A673 (cell line): ENCODE measurements at regions not wholly inside any gene's neighbourhood (a gene's known extent, or its start where the extent isn't known, plus 50 kb on each side); places are given as distances from the start of the nearest gene placed in this dataset.

Source experiments
- EZH2 ChIP-seq: fragments of 200-600 bp; sonication (generic); IDR thresholded peaks from 2 replicates; pipeline ENCODE4 v1.6.1; 2017; ENCODE audit warnings: borderline replicate concordance, low read depth, mild to moderate bottlenecking, mixed read lengths, antibody characterized with exemption, low read length; ENCODE audit not compliant: poor library complexity, severe bottlenecking
- TF ChIP-seq, protein P1 (sequence below): fragments of 300-800, 200-600 bp; sonication (generic); conservative IDR thresholded peaks from 2 replicates; pipeline ENCODE4 v1.5.1; 2017; ENCODE audit warnings: low read depth, mild to moderate bottlenecking, antibody characterized with exemption, low read length, moderate library complexity, mixed read lengths

DNA sequence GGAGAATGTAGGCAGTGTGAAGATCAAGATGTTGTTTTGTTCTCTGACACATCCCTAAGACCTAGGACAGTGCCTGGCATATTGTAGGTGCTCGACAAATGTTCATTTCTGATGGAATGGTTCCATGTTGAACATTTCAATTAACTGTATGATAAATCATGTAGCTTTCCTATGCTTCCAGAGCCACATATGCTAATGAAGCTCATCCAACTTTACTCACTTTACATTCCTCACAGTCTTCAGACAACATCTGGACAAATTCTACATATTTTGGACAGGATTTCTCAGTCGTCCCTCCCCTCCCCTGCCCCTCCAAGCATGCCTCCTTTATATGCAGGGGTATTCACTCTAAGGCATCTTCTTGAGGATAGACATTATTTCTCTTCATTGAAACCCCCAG lies 177.9 kb downstream of the BLID start:
- no peak for TF ChIP-seq EZH2
- TF ChIP-seq, protein P1, sequence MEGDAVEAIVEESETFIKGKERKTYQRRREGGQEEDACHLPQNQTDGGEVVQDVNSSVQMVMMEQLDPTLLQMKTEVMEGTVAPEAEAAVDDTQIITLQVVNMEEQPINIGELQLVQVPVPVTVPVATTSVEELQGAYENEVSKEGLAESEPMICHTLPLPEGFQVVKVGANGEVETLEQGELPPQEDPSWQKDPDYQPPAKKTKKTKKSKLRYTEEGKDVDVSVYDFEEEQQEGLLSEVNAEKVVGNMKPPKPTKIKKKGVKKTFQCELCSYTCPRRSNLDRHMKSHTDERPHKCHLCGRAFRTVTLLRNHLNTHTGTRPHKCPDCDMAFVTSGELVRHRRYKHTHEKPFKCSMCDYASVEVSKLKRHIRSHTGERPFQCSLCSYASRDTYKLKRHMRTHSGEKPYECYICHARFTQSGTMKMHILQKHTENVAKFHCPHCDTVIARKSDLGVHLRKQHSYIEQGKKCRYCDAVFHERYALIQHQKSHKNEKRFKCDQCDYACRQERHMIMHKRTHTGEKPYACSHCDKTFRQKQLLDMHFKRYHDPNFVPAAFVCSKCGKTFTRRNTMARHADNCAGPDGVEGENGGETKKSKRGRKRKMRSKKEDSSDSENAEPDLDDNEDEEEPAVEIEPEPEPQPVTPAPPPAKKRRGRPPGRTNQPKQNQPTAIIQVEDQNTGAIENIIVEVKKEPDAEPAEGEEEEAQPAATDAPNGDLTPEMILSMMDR: no peak
